Keratinocyte (primary cell): ENCODE measurements at regions not wholly inside any gene's neighbourhood (a gene's known extent, or its start where the extent isn't known, plus 50 kb on each side); places are given as distances from the start of the nearest gene placed in this dataset.

Experiments
- DNase-seq: peaks from one replicate; pipeline ENCODE4 v3.0.0-alpha.2; 2011; ENCODE audit warnings: low read depth, missing footprints, low spot score
- FAIRE-seq: peaks from 2 replicates; lab custom pipeline; 2011; peaks lifted over from hg19 to GRCh38; lab: Jason Lieb, UNC
- H2AFZ ChIP-seq: 2 replicates; pipeline ENCODE4 v1.6.0; 2012; ENCODE audit warnings: low read length, control low read depth, inconsistent platforms; ENCODE audit not compliant: control insufficient read depth
- H3K27ac ChIP-seq: 2 replicates; pipeline ENCODE4 v1.5.1; 2011; ENCODE audit warnings: low read length; ENCODE audit not compliant: control insufficient read depth, insufficient read depth
- H3K27me3 ChIP-seq: 3 replicates; pipeline ENCODE4 v1.6.0; 2011; ENCODE audit warnings: low read length; ENCODE audit not compliant: control insufficient read depth, insufficient read depth; ENCODE audit errors: extremely low read depth
- H3K36me3 ChIP-seq, 2 experiments: 2 replicates in 1 of 2; 3 replicates in 1 of 2; pipeline ENCODE4 v1.5.1; 2011; ENCODE audit warnings: low read length in 2 of 2, mild to moderate bottlenecking in 1 of 2; ENCODE audit not compliant: control insufficient read depth in 2 of 2, insufficient read depth in 2 of 2; ENCODE audit errors: extremely low read depth in 1 of 2
- H3K4me1 ChIP-seq: 3 replicates; pipeline ENCODE4 v1.5.1; 2011; ENCODE audit warnings: low read length; ENCODE audit not compliant: control insufficient read depth, insufficient read depth; ENCODE audit errors: extremely low read depth
- H3K4me2 ChIP-seq: 3 replicates; pipeline ENCODE4 v1.6.0; 2011; ENCODE audit warnings: low read depth, low read length; ENCODE audit not compliant: control insufficient read depth, insufficient read depth; ENCODE audit errors: extremely low read depth
- H3K4me3 ChIP-seq, 3 experiments: fragments of 200-600 bp in 1 of 3; sonication (generic) in 1 of 3; 2 replicates in 2 of 3; 3 replicates in 1 of 3; pipeline ENCODE4 v1.5.1; 2011 to 2016; ENCODE audit warnings: low read length in 3 of 3, mild to moderate bottlenecking in 3 of 3, control low read depth in 2 of 3, inconsistent platforms in 1 of 3, low read depth in 1 of 3, mixed read lengths in 1 of 3, mixed run types in 1 of 3, moderate library complexity in 1 of 3; ENCODE audit not compliant: control insufficient read depth in 2 of 3, insufficient read depth in 2 of 3; ENCODE audit errors: extremely low read depth in 1 of 3
- H3K79me2 ChIP-seq: 2 replicates; pipeline ENCODE4 v1.6.0; 2012; ENCODE audit warnings: low read length; ENCODE audit not compliant: control insufficient read depth, insufficient read depth
- H3K9ac ChIP-seq: 3 replicates; pipeline ENCODE4 v1.6.0; 2011; ENCODE audit warnings: low read length; ENCODE audit not compliant: control insufficient read depth, insufficient read depth; ENCODE audit errors: extremely low read depth
- H3K9me1 ChIP-seq: 3 replicates; pipeline ENCODE4 v1.6.0; 2011; ENCODE audit warnings: low read length; ENCODE audit not compliant: control insufficient read depth, insufficient read depth; ENCODE audit errors: extremely low read depth
- H3K9me3 ChIP-seq: 2 replicates; pipeline ENCODE4 v1.5.1; 2012; ENCODE audit warnings: low read depth, low read length; ENCODE audit not compliant: control insufficient read depth
- H4K20me1 ChIP-seq: 3 replicates; pipeline ENCODE4 v1.6.0; 2011; ENCODE audit warnings: low read length; ENCODE audit not compliant: control insufficient read depth, insufficient read depth; ENCODE audit errors: extremely low read depth
- EZH2 ChIP-seq: IDR thresholded peaks from one replicate; pipeline ENCODE4 v1.6.1; 2012; ENCODE audit warnings: inconsistent platforms, mild to moderate bottlenecking, low read length, moderate library complexity
- dilution Hi-C: fragments of 300-500 bp; cut with MboI; formaldehyde crosslinking; loops from one replicate; pipeline ENCODE4 v1.7.0; 2020; ENCODE audit warnings: low sequenced_read_pairs; ENCODE audit not compliant: extremely low pct_ligation_motif_present
- TF ChIP-seq, protein P1 (sequence below), 3 experiments: IDR thresholded peaks in 1 of 3; conservative IDR thresholded peaks in 1 of 3; optimal IDR thresholded peaks in 1 of 3; 2 replicates in 2 of 3; 3 replicates in 1 of 3; pipeline versions ENCODE3 to v1.5.1; 2011; ENCODE audit warnings: low read length in 3 of 3, mild to moderate bottlenecking in 3 of 3, moderate library complexity in 2 of 3, control low read depth in 1 of 3, inconsistent platforms in 1 of 3; ENCODE audit not compliant: insufficient read depth in 2 of 3; ENCODE audit errors: extremely low read depth in 1 of 3

DNA sequence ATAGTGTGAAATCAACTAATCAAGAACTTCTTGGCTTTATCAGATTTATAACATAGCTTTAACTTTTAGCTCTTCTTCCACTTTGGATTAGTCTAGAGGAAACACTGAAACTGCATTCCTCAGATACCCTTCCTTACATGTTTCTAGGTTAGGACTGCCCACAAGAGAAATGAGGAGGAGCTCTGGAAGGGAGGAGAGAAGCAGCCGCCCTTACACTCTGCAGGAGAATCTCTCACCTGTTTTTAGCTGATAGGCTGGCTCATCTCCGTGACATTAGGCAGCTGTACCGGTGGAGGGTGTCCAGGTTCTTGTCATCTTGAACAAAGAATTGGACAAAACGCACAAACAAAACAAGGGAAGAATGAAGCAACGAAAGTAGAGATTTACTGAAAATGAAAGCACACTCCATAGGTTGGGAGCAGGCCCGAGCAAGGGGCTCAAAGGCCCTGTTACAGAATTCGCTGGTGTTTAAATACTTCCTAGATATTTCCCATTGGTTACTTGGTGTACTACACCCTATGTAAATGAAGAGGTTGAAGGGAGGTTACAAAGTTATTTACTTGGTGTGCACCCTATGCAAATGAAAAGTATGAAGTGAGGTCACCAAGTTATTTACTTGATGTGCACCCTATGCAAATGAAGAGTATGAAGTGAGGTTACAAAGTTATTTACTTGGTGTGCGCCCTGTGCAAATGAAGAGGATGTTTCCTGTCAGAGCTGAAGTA is 524.9 kb upstream of the CHRM3 start:
- H3K9ac ChIP-seq: no peak overlapping the region
- TF ChIP-seq, protein P1, sequence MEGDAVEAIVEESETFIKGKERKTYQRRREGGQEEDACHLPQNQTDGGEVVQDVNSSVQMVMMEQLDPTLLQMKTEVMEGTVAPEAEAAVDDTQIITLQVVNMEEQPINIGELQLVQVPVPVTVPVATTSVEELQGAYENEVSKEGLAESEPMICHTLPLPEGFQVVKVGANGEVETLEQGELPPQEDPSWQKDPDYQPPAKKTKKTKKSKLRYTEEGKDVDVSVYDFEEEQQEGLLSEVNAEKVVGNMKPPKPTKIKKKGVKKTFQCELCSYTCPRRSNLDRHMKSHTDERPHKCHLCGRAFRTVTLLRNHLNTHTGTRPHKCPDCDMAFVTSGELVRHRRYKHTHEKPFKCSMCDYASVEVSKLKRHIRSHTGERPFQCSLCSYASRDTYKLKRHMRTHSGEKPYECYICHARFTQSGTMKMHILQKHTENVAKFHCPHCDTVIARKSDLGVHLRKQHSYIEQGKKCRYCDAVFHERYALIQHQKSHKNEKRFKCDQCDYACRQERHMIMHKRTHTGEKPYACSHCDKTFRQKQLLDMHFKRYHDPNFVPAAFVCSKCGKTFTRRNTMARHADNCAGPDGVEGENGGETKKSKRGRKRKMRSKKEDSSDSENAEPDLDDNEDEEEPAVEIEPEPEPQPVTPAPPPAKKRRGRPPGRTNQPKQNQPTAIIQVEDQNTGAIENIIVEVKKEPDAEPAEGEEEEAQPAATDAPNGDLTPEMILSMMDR (optimal IDR thresholded peaks at IDR 0.05 in 1 of 3, IDR thresholded peaks at IDR 0.05 in 1 of 3, conservative IDR thresholded peaks at IDR 0.05 in 1 of 3; ENCODE audit: extremely low read depth in 1 of 3, insufficient read depth in 2 of 3, low read length in 3 of 3): no peak
- TF ChIP-seq EZH2: no peak
- H3K36me3 ChIP-seq: no peaks in the 10 kb centered on the region
- no peak overlapping the region for H2AFZ ChIP-seq
- H3K79me2 ChIP-seq: no peaks in the 10 kb centered on the region
- H3K9me3 ChIP-seq: no peaks in the 10 kb centered on the region
- H3K4me2 ChIP-seq: no peak overlapping the region
- no peak for FAIRE-seq
- H3K27ac ChIP-seq: no peak overlapping the region
- H4K20me1 ChIP-seq: no peaks in the 10 kb centered on the region
- DNase-seq: no peak
- H3K4me3 ChIP-seq: no peak overlapping the region
- H3K27me3 ChIP-seq: no peaks in the 10 kb centered on the region
- H3K4me1 ChIP-seq: no peaks in the 10 kb centered on the region
- no peaks in the 10 kb centered on the region for H3K9me1 ChIP-seq
- dilution Hi-C loops: no loop called here

DNA sequence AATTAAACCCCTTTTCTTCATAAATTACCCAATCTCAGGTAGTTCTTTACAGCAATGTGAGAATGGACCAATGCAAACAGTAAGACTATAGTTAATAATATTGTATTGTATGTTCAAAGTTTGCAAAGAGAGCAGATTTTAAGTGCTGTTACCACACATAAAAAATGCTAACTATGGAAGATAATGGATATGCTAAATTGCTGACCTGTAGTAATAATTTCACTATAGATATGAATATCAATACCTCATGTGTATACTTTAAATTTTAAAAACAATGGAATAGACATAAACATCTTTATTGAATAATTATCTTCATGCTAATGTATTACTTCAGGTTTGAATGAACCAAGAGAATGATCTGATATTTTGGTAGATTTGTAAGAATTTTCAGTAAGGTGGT is 552.4 kb upstream of the CHRM3 start:
- H3K4me2 ChIP-seq: no peak overlapping the region
- no peak overlapping the region for H3K4me3 ChIP-seq
- no peak overlapping the region for H3K9ac ChIP-seq
- DNase-seq: no peak
- H3K4me1 ChIP-seq: no peaks in the 10 kb centered on the region
- H3K36me3 ChIP-seq: no peaks in the 10 kb centered on the region
- no peaks in the 10 kb centered on the region for H3K9me3 ChIP-seq
- no peak for FAIRE-seq
- no peaks in the 10 kb centered on the region for H3K9me1 ChIP-seq
- H3K27me3 ChIP-seq: no peaks in the 10 kb centered on the region
- dilution Hi-C loops: no loop called here
- H3K79me2 ChIP-seq: no peaks in the 10 kb centered on the region
- H2AFZ ChIP-seq: no peak overlapping the region
- H4K20me1 ChIP-seq: no peaks in the 10 kb centered on the region
- no peak overlapping the region for H3K27ac ChIP-seq
- TF ChIP-seq EZH2: no peak
- TF ChIP-seq, protein P1 (optimal IDR thresholded peaks at IDR 0.05 in 1 of 3, IDR thresholded peaks at IDR 0.05 in 1 of 3, conservative IDR thresholded peaks at IDR 0.05 in 1 of 3; ENCODE audit: extremely low read depth in 1 of 3, insufficient read depth in 2 of 3, low read length in 3 of 3): no peak
